BJ (cell line): ENCODE measurements at regions not wholly inside any gene's neighbourhood (a gene's known extent, or its start where the extent isn't known, plus 50 kb on each side); places are given as distances from the start of the nearest gene placed in this dataset.

Source experiments
- CTCF ChIA-PET: fragments of 350-600 bp; formaldehyde crosslinking; extraction: SDS; loops from one replicate; lab custom pipeline; 2021; ENCODE audit warnings: antibody characterized with exemption, inconsistent platforms; lab: Yijun Ruan, JAX
- POLR2A ChIA-PET: fragments of 300-600 bp; sonication (Branson Sonifier 250); formaldehyde crosslinking; extraction: SDS; loops from one replicate; lab custom pipeline; 2021; ENCODE audit warnings: antibody characterized with exemption; lab: Charles Lee
- DNase-seq: peaks from one replicate; pipeline ENCODE4 v3.0.0-alpha.2; 2011; ENCODE audit warnings: low read depth
- H3K27me3 ChIP-seq: 2 replicates; pipeline ENCODE4 v1.6.0; 2011; ENCODE audit warnings: low read length; ENCODE audit not compliant: control insufficient read depth, insufficient read depth
- H3K36me3 ChIP-seq: 2 replicates; pipeline ENCODE4 v1.5.1; 2011; ENCODE audit warnings: low read length; ENCODE audit not compliant: control insufficient read depth, insufficient read depth
- H3K4me3 ChIP-seq: 2 replicates; pipeline ENCODE4 v1.5.1; 2011; ENCODE audit warnings: low read depth, mild to moderate bottlenecking, control low read depth, low read length
- TF ChIP-seq, protein P1 (sequence below): IDR thresholded peaks from 2 replicates; pipeline ENCODE4 v1.5.1; 2011; ENCODE audit warnings: low read depth, mild to moderate bottlenecking, control low read depth, inconsistent platforms, low read length, moderate library complexity; ENCODE audit not compliant: insufficient read depth

DNA sequence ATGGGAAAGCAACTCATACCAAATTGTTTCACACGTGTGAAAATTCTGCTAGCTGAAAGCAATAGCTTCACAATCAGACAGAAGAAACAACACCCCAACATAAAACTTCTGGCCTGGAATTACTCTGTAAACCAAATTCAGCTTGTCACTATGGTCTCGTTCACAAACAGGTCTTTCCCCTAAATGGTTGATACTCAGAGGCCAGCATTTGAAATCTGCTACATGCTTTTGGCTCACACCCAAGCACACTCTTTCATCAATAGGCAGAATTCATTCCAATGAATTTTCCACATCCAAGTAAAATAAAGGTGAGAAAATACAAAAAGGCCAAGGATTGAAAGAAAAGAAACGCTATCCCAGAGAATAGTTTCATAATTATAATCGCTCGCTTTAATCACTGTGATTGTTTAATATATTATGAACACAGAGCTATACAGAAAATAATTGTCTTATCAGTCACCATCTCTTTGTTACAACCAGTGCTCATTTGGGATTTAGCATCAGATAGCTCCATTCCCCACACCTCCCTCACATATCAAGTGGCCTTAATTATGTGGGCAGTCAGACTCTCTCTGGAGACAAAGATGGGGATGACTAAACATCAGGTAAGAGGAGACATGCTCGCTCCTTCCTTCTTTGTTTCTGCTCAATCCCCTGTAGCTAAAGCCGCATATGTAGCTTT is 503.8 kb upstream of the ARRDC4 start:
- H3K27me3 ChIP-seq: no peaks in the 10 kb centered on the region
- no peak overlapping the region for H3K4me3 ChIP-seq
- POLR2A ChIA-PET: no interaction called here
- TF ChIP-seq, protein P1, sequence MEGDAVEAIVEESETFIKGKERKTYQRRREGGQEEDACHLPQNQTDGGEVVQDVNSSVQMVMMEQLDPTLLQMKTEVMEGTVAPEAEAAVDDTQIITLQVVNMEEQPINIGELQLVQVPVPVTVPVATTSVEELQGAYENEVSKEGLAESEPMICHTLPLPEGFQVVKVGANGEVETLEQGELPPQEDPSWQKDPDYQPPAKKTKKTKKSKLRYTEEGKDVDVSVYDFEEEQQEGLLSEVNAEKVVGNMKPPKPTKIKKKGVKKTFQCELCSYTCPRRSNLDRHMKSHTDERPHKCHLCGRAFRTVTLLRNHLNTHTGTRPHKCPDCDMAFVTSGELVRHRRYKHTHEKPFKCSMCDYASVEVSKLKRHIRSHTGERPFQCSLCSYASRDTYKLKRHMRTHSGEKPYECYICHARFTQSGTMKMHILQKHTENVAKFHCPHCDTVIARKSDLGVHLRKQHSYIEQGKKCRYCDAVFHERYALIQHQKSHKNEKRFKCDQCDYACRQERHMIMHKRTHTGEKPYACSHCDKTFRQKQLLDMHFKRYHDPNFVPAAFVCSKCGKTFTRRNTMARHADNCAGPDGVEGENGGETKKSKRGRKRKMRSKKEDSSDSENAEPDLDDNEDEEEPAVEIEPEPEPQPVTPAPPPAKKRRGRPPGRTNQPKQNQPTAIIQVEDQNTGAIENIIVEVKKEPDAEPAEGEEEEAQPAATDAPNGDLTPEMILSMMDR: no peak
- CTCF ChIA-PET: no interaction called here
- H3K36me3 ChIP-seq: no peaks in the 10 kb centered on the region
- DNase-seq: no peak

DNA sequence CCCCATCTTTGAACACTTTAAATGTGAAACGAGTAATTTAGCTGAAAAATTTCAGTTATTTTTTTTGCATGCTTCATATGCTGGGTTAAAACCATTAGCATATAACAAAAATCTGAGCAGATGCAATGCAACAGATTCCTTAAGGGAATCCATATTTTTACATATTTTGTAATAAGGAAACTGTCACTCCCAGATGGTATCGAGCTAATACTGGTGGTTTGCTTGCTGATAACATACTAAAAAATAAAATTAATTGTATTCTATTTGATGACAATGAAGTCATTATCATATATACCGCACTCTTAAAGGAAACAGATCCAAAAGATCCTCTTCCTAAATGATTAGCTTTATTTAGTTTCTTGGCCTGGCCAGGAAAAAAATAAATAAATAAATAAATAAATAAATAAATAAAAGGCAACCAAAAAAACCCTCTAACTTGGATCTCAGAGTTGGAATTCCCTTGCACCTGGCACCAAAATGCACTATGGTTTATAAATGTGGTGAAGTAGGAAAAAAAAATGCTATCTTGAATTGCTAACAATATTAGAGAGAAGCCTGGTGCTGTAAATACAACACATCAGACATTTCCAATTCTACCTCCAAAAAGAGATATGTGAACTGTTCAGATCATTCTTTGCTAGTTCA is 503.2 kb upstream of the ARRDC4 start:
- DNase-seq: no peak
- ChIA-PET POLR2A (no interaction called here), CTCF (no interaction called here)
- H3K4me3 ChIP-seq: no peak overlapping the region
- no peaks in the 10 kb centered on the region for H3K27me3 ChIP-seq
- TF ChIP-seq, protein P1: no peak
- no peaks in the 10 kb centered on the region for H3K36me3 ChIP-seq

GRCh38 chr15:97459771-97460170 is 500.7 kb upstream of the ARRDC4 start:
- CTCF ChIA-PET: no interaction called here
- POLR2A ChIA-PET: no interaction called here
- TF ChIP-seq, protein P1: no peak
- Histone ChIP-seq H3K4me3 (no peak overlapping the region), H3K27me3 (no peaks in the 10 kb centered on the region), H3K36me3 (no peaks in the 10 kb centered on the region)
- DNase-seq: no peak

DNA sequence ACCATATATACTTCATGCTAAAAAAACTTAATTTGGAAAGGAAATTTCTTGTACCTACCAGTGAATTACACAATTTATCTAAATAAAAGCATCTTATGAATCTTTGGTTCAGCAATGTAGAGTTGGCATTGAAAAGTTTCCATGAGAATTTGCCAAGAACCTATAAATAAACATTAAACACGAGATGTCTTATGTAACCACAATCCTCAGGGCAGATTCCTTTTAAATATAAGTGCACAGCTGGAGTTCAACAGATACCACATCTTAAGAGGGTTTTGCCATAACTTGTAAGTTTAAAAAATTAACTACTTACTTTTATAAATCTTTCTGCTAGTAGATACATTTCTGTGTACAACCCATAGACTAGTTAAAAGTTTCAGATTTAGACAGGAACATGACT is 499.3 kb upstream of the ARRDC4 start:
- ChIA-PET CTCF (no interaction called here), POLR2A (no interaction called here)
- TF ChIP-seq, protein P1: no peak
- DNase-seq: no peak
- Histone ChIP-seq H3K27me3 (no peaks in the 10 kb centered on the region), H3K36me3 (no peaks in the 10 kb centered on the region), H3K4me3 (no peak overlapping the region)

GRCh38 chr15:97463696-97464095 is 496.8 kb upstream of the ARRDC4 start:
- ChIA-PET CTCF (no interaction called here), POLR2A (no interaction called here)
- no peaks in the 10 kb centered on the region for H3K36me3 ChIP-seq
- H3K4me3 ChIP-seq: no peak overlapping the region
- TF ChIP-seq, protein P1: no peak
- no peaks in the 10 kb centered on the region for H3K27me3 ChIP-seq
- no peak for DNase-seq
